NCI-H2196 treated with DMSO at 0.1 percent for 48 hours (cell line): ENCODE measurements at regions not wholly inside any gene's neighbourhood (a gene's known extent, or its start where the extent isn't known, plus 50 kb on each side); places are given as distances from the start of the nearest gene placed in this dataset.
"Not testable (repeated sequence)": the region's sequence is repeated elsewhere in the genome, so short reads cannot be mapped to it uniquely, and the experiment has no call there.

Experiments used
- DNase-seq: peaks from one replicate; lab custom pipeline; 2025; ENCODE audit not compliant: unreplicated experiment; lab: John Stamatoyannopoulos, UW

GRCh38 chr3:157921811-157922210 is 184.4 kb downstream of the SHOX2 start:
- DNase-seq = no peak

- peak; percentile 48 for DNase-seq
Measured at GRCh38 chr3:157920822-157921700, 185.2 kb downstream of the SHOX2 start.

GRCh38 chr3:157919319-157919887 is 186.8 kb downstream of the SHOX2 start:
- no peak for DNase-seq

- no peak for DNase-seq
Measured at GRCh38 chr3:157918402-157918801, 187.8 kb downstream of the SHOX2 start.

- DNase-seq = no peak
Measured at GRCh38 chr3:157916672-157917071, 189.5 kb downstream of the SHOX2 start.

- DNase-seq = no peak
Measured at GRCh38 chr3:157914882-157915281, 191.3 kb downstream of the SHOX2 start.

- no peak for DNase-seq
Measured at GRCh38 chr3:157913741-157914150, 192.5 kb downstream of the SHOX2 start.

GRCh38 chr3:157912514-157913451 is 193.4 kb downstream of the SHOX2 start:
- no peak for DNase-seq

- DNase-seq = no peak
Measured at GRCh38 chr3:157906627-157907026, 199.6 kb downstream of the SHOX2 start.

GRCh38 chr3:157905885-157906284 is 200.3 kb downstream of the SHOX2 start:
- no peak for DNase-seq

GRCh38 chr3:157902680-157903079 is 203.5 kb downstream of the SHOX2 start:
- DNase-seq = not testable (repeated sequence)

- no peak for DNase-seq
Measured at GRCh38 chr3:157888040-157888439, 218.2 kb downstream of the SHOX2 start.

GRCh38 chr3:157876556-157876955 is 229.7 kb downstream of the SHOX2 start:
- no peak for DNase-seq

- peak; percentile 43 for DNase-seq
Measured at GRCh38 chr3:157872902-157873301, 233.3 kb downstream of the SHOX2 start.

- DNase-seq = no peak
Measured at GRCh38 chr3:157871838-157872460, 234.3 kb downstream of the SHOX2 start.

- no peak for DNase-seq
Measured at GRCh38 chr3:157871248-157871647, 235.0 kb downstream of the SHOX2 start.

- no peak for DNase-seq
Measured at GRCh38 chr3:157868946-157869345, 237.3 kb downstream of the SHOX2 start.

GRCh38 chr3:157868196-157868595 is 238.0 kb downstream of the SHOX2 start:
- no peak for DNase-seq

- DNase-seq = no peak
Measured at GRCh38 chr3:157865352-157866000, 240.7 kb downstream of the SHOX2 start.

- DNase-seq = no peak
Measured at GRCh38 chr3:157861076-157861765, 245.0 kb downstream of the SHOX2 start.
